ENCODE measurements at regions not wholly inside any gene's neighbourhood (a gene's known extent, or its start where the extent isn't known, plus 50 kb on each side); places are given as distances from the start of the nearest gene placed in this dataset.

- ATAC-seq, result no peak
- TF ChIP-seq ZNF8 (CRISPR knock-in tag; IDR thresholded peaks at IDR 0.05), result no peak
- TF ChIP-seq CREB5 (CRISPR knock-in tag; IDR thresholded peaks at IDR 0.05; ENCODE audit: low read depth), result no peak
- no peak for TF ChIP-seq CSDC2 (CRISPR knock-in tag; IDR thresholded peaks at IDR 0.05)
- no peak for TF ChIP-seq TOX (CRISPR knock-in tag; IDR thresholded peaks at IDR 0.05; ENCODE audit: borderline replicate concordance)
- TF ChIP-seq ZNF70 (CRISPR knock-in tag; IDR thresholded peaks at IDR 0.05), result no peak
- no peak for TF ChIP-seq SNAI2 (CRISPR knock-in tag; IDR thresholded peaks at IDR 0.05)
- no peak for TF ChIP-seq ZFP3 (CRISPR knock-in tag; IDR thresholded peaks at IDR 0.05)
These were observed 469.8 kb upstream of the POT1 start for GRCh38 chr7:125399408-125399807.

- TF ChIP-seq POU6F1 (CRISPR knock-in tag; IDR thresholded peaks at IDR 0.05; ENCODE audit: borderline replicate concordance, low read depth) (no peak), ISL1 (CRISPR knock-in tag; IDR thresholded peaks at IDR 0.05) (no peak), ZFP3 (CRISPR knock-in tag; IDR thresholded peaks at IDR 0.05) (no peak), ZNF565 (CRISPR knock-in tag; conservative IDR thresholded peaks at IDR 0.05; ENCODE audit: low read depth) (no peak), ZC3H10 (CRISPR knock-in tag; IDR thresholded peaks at IDR 0.05) (no peak), TOX (CRISPR knock-in tag; IDR thresholded peaks at IDR 0.05; ENCODE audit: borderline replicate concordance) (no peak), ESRRG (CRISPR knock-in tag; IDR thresholded peaks at IDR 0.05) (no peak), OSR1 (CRISPR knock-in tag; IDR thresholded peaks at IDR 0.05) (no peak), ZNF8 (CRISPR knock-in tag; IDR thresholded peaks at IDR 0.05) (no peak), GLIS3 (CRISPR knock-in tag; IDR thresholded peaks at IDR 0.05) (no peak), RARB (CRISPR knock-in tag; IDR thresholded peaks at IDR 0.05) (no peak), ZNF70 (CRISPR knock-in tag; IDR thresholded peaks at IDR 0.05) (no peak)
- TF ChIP-seq, protein P1, sequence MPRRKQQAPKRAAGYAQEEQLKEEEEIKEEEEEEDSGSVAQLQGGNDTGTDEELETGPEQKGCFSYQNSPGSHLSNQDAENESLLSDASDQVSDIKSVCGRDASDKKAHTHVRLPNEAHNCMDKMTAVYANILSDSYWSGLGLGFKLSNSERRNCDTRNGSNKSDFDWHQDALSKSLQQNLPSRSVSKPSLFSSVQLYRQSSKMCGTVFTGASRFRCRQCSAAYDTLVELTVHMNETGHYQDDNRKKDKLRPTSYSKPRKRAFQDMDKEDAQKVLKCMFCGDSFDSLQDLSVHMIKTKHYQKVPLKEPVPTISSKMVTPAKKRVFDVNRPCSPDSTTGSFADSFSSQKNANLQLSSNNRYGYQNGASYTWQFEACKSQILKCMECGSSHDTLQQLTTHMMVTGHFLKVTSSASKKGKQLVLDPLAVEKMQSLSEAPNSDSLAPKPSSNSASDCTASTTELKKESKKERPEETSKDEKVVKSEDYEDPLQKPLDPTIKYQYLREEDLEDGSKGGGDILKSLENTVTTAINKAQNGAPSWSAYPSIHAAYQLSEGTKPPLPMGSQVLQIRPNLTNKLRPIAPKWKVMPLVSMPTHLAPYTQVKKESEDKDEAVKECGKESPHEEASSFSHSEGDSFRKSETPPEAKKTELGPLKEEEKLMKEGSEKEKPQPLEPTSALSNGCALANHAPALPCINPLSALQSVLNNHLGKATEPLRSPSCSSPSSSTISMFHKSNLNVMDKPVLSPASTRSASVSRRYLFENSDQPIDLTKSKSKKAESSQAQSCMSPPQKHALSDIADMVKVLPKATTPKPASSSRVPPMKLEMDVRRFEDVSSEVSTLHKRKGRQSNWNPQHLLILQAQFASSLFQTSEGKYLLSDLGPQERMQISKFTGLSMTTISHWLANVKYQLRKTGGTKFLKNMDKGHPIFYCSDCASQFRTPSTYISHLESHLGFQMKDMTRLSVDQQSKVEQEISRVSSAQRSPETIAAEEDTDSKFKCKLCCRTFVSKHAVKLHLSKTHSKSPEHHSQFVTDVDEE (CRISPR knock-in tag; IDR thresholded peaks at IDR 0.05), result no peak
- ATAC-seq, result no peak
These were observed 467.0 kb upstream of the POT1 start for GRCh38 chr7:125396466-125397151.

GRCh38 chr7:125391921-125392320 lies 462.3 kb upstream of the POT1 start:
- TF ChIP-seq ZC3H10 (CRISPR knock-in tag; IDR thresholded peaks at IDR 0.05) (no peak), CREB5 (CRISPR knock-in tag; IDR thresholded peaks at IDR 0.05; ENCODE audit: low read depth) (no peak), ZFP30 (CRISPR knock-in tag; IDR thresholded peaks at IDR 0.05) (no peak), ZNF8 (CRISPR knock-in tag; IDR thresholded peaks at IDR 0.05) (no peak), ZFP3 (CRISPR knock-in tag; IDR thresholded peaks at IDR 0.05) (no peak), PATZ1 (CRISPR knock-in tag; IDR thresholded peaks at IDR 0.05; ENCODE audit: borderline replicate concordance) (no peak), GLIS3 (CRISPR knock-in tag; IDR thresholded peaks at IDR 0.05) (no peak), ZNF565 (CRISPR knock-in tag; conservative IDR thresholded peaks at IDR 0.05; ENCODE audit: low read depth) (no peak), PPARA (CRISPR knock-in tag; IDR thresholded peaks at IDR 0.05; ENCODE audit: borderline replicate concordance) (no peak)
- ATAC-seq, result no peak
